ENCODE measurements at regions not wholly inside any gene's neighbourhood (a gene's known extent, or its start where the extent isn't known, plus 50 kb on each side); places are given as distances from the start of the nearest gene placed in this dataset.
"Not testable (repeated sequence)": the region's sequence is repeated elsewhere in the genome, so short reads cannot be mapped to it uniquely, and the experiment has no call there.

GRCh38 chr1:30106125-30106524, 617.3 kb downstream of the MATN1 start:
- no peak for DNase-seq (ENCODE audit: low read depth in 4 of 4, low spot score in 1 of 4)

- no peak for DNase-seq (ENCODE audit: low read depth in 4 of 4, low spot score in 1 of 4)
Measured at GRCh38 chr1:30104551-30104950, 618.8 kb downstream of the MATN1 start.

- no peak for DNase-seq (ENCODE audit: low read depth in 4 of 4, low spot score in 1 of 4)
Measured at GRCh38 chr1:30103708-30104411, 619.5 kb downstream of the MATN1 start.

GRCh38 chr1:30102605-30103004, 620.8 kb downstream of the MATN1 start:
- no peak for DNase-seq (ENCODE audit: low read depth in 4 of 4, low spot score in 1 of 4)

GRCh38 chr1:30101487-30102227, 621.7 kb downstream of the MATN1 start:
- DNase-seq (ENCODE audit: low read depth in 4 of 4, low spot score in 1 of 4), result no peak

- no peak for DNase-seq (ENCODE audit: low read depth in 4 of 4, low spot score in 1 of 4)
Measured at GRCh38 chr1:30101016-30101415, 622.4 kb downstream of the MATN1 start.

- no peak for DNase-seq (ENCODE audit: low read depth in 4 of 4, low spot score in 1 of 4)
Measured at GRCh38 chr1:30100524-30100862, 622.9 kb downstream of the MATN1 start.

- no peak for DNase-seq (ENCODE audit: low read depth in 4 of 4, low spot score in 1 of 4)
Measured at GRCh38 chr1:30099587-30100523, 623.5 kb downstream of the MATN1 start.

GRCh38 chr1:30097851-30098250, 625.5 kb downstream of the MATN1 start:
- not testable (repeated sequence) for DNase-seq (ENCODE audit: low read depth in 4 of 4, low spot score in 1 of 4)

- DNase-seq (ENCODE audit: low read depth in 4 of 4, low spot score in 1 of 4), result no peak
Measured at GRCh38 chr1:30095451-30096025, 627.8 kb downstream of the MATN1 start.

- DNase-seq (ENCODE audit: low read depth in 4 of 4, low spot score in 1 of 4), result no peak
Measured at GRCh38 chr1:30095051-30095450, 628.3 kb downstream of the MATN1 start.

- DNase-seq (ENCODE audit: low read depth in 4 of 4, low spot score in 1 of 4), result no peak
Measured at GRCh38 chr1:30092051-30092858, 631.1 kb downstream of the MATN1 start.

GRCh38 chr1:30090162-30090820, 633.1 kb downstream of the MATN1 start:
- no peak for DNase-seq (ENCODE audit: low read depth in 4 of 4, low spot score in 1 of 4)

GRCh38 chr1:30089024-30089430, 634.4 kb downstream of the MATN1 start:
- no peak for DNase-seq (ENCODE audit: low read depth in 4 of 4, low spot score in 1 of 4)

GRCh38 chr1:30088594-30088993, 634.8 kb downstream of the MATN1 start:
- DNase-seq (ENCODE audit: low read depth in 4 of 4, low spot score in 1 of 4), result no peak

- DNase-seq (ENCODE audit: low read depth in 4 of 4, low spot score in 1 of 4), result no peak
Measured at GRCh38 chr1:30087465-30087864, 635.9 kb downstream of the MATN1 start.

GRCh38 chr1:30085811-30086770, 637.3 kb downstream of the MATN1 start:
- DNase-seq (ENCODE audit: low read depth in 4 of 4, low spot score in 1 of 4), result peak in 3 of 4 experiments; percentile 4 to 7 (median 4)

GRCh38 chr1:30084909-30085571, 638.3 kb downstream of the MATN1 start:
- DNase-seq (ENCODE audit: low read depth in 4 of 4, low spot score in 1 of 4), result no peak

All from stimulated activated CD4-positive, alpha-beta T cell treated with anti-CD3 and anti-CD28 coated beads, Interleukin-1b, Interleukin-23, amount 100 ng/mL, for 24 hours (primary cell).